H54 (cell line): ENCODE measurements at regions not wholly inside any gene's neighbourhood (a gene's known extent, or its start where the extent isn't known, plus 50 kb on each side); places are given as distances from the start of the nearest gene placed in this dataset.

Experiments used
- DNase-seq: peaks from one replicate; pipeline ENCODE4 v3.0.0; 2011; ENCODE audit warnings: low spot score, mixed read lengths; ENCODE audit not compliant: insufficient read length
- FAIRE-seq: peaks from 3 replicates; lab custom pipeline; 2011; peaks lifted over from hg19 to GRCh38; lab: Jason Lieb, UNC
- POLR2A ChIP-seq: IDR thresholded peaks from 2 replicates; pipeline ENCODE4 v1.6.1; 2011; ENCODE audit warnings: low read depth, mild to moderate bottlenecking, low read length

- TF ChIP-seq POLR2A: no peak
- FAIRE-seq (no peak), DNase-seq (no peak)
Measured at GRCh38 chr1:78758506-78758905, 108.9 kb downstream of the IFI44 start.

DNA sequence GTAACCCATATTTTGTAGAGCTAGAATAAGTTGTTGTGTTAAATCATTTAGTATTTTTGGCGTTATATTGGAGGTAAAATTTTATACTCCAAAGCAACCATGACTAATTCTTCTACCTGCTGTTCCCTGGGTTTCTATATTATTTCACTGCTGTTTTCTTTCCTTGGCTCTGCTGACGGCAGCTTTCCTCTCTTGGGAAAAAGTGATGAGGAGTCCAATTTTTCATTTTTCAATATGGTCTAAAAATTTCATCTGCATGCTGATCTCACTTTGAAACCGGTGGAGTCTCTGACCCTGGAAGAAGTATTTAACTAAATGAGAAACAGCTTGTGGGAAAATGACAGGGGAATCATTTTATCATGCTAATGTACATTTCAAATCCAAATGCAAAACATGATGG is 110.2 kb downstream of the IFI44 start:
- DNase-seq (no peak), FAIRE-seq (no peak)
- no peak for TF ChIP-seq POLR2A

DNA sequence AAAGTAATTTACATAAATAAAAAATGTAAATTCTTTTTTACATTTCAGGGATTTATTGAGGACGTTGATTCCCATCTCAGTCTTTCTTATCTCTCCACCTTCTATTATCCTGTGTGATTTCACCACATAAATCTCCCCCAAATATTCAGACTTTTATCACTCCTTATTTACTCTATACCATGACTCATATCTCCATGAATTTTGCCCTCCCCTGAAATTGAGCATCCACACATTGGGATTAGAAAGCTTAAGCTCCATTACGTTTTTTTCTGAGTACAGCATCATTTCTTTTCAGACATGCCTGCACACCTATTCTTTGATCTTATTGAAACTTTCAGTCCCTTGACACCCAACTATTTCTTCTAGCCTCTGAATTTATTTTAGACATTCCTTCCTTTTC is 111.2 kb downstream of the IFI44 start:
- no peak for TF ChIP-seq POLR2A
- DNase-seq: no peak
- FAIRE-seq: peak; percentile 68

- no peak for DNase-seq
- TF ChIP-seq POLR2A: no peak
- no peak for FAIRE-seq
Measured at GRCh38 chr1:78762113-78762512, 112.5 kb downstream of the IFI44 start.

DNA sequence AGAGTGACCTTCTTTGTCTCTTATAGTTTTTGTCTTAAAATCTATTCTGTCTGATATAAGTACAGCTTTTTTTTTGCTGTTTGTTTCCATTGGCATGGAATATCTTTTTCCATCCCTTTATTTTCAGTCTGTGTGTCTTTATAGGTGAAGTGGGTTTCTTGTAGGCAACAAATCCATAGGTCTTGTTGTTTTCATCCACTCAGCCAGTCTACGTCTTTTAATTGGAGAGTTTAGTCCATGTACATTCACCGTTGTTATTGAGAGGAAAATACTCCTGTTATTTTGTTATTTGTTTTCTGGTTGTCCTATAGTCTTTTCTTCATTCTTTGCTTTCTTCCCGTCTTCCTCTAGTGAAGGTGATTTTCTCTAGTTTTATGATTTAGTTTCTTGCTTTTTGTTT is 115.9 kb downstream of the IFI44 start:
- no peak for TF ChIP-seq POLR2A
- FAIRE-seq (no peak), DNase-seq (no peak)

DNA sequence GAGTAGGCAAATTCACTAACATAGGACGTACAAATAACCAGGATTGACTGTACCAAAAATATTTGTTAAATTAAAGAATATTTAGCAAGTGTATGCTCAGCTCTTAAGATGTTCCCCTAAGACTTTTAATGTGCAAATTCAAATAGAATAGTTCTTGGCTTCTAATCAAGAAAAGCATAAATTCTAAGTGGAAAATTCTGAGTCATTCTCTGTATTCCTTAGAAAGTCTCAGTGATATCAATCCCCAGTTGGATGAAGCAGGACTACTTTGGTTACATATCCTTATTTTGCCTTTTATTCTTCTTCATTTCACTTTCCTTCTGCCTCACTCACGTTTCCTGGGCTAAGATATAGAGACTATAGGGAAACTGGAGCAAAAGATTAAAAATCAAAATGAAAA is 130.2 kb downstream of the IFI44 start:
- FAIRE-seq (peak; percentile 20), DNase-seq (no peak)
- TF ChIP-seq POLR2A: no peak

DNA sequence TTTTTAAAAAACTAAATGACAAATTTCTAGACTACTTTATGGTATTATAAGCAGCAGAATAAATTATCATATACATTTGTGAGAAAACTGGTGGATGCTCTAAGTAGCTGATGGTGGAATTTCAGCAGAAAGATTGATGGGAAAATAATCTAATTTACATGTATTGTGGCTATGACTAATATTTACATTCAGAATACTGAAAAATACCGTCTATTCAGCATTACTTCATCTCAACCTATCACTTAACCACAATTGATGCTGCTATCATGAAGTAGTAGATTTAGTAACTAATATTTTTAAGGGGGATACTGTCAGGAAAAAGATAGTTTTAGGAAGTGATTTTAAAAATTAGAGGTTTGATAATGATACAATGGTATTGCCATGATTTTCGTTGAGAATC is 137.9 kb downstream of the IFI44 start:
- FAIRE-seq (no peak), DNase-seq (no peak)
- TF ChIP-seq POLR2A: no peak

- no peak for TF ChIP-seq POLR2A
- no peak for DNase-seq
- no peak for FAIRE-seq
Measured at GRCh38 chr1:78790174-78790573, 140.5 kb downstream of the IFI44 start.

DNA sequence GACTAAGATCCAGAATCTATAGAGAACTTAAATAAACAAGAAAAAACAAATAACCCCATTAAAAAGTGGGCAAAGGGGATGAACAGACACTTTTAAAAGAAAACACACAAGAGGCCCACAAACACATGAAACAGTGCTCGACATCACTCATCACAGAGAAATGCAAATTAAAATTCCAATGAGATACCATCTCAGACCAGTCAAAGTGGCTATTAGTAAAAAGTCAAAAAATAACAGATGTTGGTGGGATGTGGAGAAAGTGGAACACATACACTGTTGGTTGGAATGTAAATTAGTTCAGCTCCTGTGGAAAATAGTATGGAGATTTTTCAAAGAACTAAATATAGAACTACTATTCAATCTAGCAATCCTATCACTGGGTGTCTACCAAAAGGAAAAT is 143.1 kb downstream of the IFI44 start:
- TF ChIP-seq POLR2A: no peak
- no peak for FAIRE-seq
- no peak for DNase-seq

DNA sequence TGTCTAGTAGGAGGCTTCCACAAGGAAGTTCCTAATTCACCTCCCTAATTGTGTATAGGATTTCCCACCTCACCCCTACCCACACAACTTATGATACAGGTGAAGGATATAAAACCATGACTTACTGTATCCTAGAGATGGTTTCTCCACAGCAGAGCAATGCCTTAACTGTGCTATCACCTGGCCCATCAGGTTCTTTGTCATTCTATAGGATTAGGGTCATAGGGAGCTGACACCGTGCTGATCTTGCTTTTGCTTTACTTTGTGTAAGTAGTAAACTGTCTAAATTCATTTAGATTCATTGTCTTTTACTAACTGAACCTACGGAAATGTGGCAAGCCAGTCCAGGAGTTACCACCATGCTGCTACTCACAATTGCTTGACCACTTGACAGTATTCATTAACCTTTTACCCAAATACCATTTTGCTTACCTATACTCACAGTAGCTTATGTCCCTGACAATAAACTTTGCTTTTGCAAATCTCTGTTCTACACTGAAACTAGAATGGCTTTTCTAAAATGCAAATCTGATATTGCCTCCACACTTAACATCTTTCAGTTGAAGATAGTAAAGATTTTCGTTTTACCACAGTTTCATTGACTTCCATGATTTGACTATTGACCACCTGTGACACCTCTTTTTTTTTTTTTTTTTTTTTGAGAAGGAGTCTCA is 147.6 kb downstream of the IFI44 start:
- no peak for DNase-seq
- peak; percentile 23 for FAIRE-seq
- TF ChIP-seq POLR2A: no peak

DNA sequence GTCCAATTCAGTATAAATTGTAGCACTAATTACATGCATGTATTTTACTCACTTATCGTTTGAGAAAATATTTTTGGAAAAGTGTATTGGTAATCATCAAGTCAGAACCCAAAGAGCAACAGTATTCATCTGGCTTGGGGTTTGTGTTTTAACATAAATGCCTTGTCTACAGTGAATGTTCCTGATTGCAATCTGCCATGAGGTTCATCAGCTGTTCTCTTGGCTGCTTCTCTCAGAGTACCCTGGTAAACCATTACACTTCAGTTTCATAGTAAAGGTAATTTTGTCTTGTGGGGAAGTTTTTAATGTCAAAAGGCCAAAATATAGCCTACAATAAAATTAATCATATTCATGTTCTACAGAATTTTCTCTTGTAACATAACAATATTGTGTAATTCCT is 150.3 kb downstream of the IFI44 start:
- DNase-seq (no peak), FAIRE-seq (peak; percentile 6)
- no peak for TF ChIP-seq POLR2A

DNA sequence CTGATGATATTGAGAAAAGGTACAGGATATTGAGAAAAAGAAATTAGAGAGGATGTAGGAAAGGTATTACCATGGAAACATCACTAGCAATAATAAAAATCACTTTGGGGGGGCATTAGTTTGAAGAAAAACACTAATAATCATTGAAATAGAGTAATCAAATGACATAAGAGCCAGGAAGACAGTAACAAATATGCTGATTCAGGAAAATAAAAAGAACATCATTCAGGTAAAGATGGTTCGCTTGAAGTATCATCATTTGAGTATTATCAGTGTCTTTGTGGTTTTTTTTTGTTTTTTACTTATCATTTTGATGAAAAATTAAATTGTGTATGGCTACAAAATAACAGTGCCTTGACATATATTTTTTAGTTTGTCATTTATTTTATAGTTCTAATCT is 164.5 kb downstream of the IFI44 start:
- TF ChIP-seq POLR2A: no peak
- FAIRE-seq: no peak
- no peak for DNase-seq

GRCh38 chr1:78825561-78825960 is 175.9 kb downstream of the IFI44 start:
- FAIRE-seq (no peak), DNase-seq (no peak)
- TF ChIP-seq POLR2A: no peak

- TF ChIP-seq POLR2A: no peak
- DNase-seq (no peak), FAIRE-seq (no peak)
Measured at GRCh38 chr1:78829644-78830043, 176.9 kb downstream of the ADGRL4 start.

- FAIRE-seq: peak; percentile 48
- no peak for DNase-seq
- no peak for TF ChIP-seq POLR2A
Measured at GRCh38 chr1:78830321-78830720, 176.2 kb downstream of the ADGRL4 start.
